NCI-H2171 (cell line): ENCODE measurements at regions not wholly inside any gene's neighbourhood (a gene's known extent, or its start where the extent isn't known, plus 50 kb on each side); places are given as distances from the start of the nearest gene placed in this dataset.

Experiments used
- DNase-seq: peaks from one replicate; lab custom pipeline; 2025; lab: John Stamatoyannopoulos, UW

DNA sequence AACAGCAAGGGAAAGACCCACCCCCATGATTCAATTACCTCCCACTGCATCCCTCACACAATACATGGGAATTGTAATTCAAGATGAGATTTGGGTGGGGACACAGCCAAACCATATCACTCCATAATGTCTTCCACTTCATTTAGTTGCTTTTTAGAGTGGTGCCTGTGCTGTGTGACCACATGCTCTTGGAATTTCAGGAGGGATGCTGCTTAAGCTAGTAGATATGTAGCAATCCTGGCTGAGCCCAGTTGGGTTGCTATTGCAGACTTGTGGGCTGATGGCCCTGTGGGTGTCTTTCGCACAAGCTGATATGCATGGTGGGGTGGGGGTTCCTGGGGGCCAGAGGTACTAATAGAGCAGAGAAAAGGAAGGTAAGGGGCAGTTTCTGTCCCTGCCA lies 160.4 kb upstream of the SYT6 start:
- no peak for DNase-seq

DNA sequence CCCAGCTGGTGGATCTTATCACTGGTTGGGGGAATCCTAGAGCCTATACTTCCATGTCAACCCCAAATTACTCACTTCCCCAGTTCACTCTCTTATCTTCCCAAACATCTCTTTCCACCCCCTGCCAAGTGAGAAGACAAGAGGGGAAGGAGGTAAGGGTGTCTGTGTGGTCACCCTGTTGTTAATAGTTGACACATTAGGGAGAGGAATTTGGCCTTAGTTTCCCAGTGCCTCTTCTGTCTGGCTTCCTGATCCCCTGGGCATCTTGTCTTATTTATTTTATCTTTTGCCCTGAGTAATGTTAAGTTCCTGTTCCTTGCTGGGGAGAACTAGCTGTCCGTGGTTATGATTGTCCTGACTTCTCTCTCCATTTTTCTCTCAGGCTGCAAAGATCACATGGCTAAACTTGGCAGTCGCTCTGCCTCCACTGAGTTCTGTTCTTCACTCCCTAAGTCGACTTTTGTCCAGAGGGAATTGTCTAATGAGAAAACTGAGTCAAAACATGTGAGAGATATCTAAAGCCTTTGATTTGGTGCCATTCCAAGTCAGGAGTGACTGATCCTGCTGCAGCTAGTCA lies 157.1 kb upstream of the SYT6 start:
- DNase-seq, result no peak

DNA sequence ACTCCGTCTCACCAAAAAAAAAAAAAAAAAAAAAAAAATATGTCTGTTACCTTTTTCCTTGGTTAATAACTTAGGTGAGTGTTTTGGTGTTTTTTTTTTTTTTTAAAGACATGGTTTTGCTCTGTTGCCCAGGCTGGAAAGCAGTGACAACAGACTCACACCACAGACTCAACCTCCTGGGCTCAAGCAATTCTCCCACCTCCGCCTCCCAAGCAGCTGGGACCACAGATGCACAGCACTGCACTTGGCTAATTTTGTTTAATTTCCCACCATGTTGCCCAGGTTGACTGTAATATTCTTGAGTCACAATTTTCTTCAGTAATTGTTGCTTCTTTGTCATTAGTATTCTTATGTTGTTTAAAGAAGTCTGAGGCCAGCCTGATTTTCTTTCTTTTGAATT lies 149.2 kb upstream of the SYT6 start:
- no peak for DNase-seq

DNA sequence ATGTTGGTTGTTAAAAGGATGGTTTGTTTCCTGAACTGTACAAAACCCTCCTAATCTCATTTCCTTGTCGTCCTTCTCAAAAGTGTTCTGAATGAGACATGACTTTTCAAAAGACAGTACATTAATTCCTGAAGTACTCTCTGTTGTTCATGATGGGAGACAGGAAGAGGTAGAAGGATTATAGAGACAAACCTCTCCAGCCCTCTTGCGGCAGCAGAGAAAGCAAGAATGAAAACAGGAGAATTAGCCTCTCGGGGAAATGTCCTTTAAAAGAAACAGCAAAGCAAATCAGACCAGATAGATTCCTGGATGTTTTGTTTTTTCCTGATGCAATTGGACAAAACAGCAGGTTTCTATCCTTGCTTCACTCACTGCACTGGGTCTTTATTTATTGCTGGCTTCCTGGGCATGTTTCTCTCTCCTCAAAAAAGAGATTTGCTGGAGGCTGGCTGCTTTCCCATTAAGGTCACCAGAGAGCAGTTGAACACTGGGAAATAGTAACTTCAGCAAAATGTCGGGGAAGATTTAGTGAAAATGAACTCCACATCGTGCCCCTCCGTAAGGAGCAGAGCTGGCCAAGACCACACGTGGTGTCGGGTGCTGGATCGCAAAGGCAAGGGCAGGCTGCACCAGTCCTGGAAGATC lies 145.8 kb upstream of the SYT6 start:
- no peak for DNase-seq

DNA sequence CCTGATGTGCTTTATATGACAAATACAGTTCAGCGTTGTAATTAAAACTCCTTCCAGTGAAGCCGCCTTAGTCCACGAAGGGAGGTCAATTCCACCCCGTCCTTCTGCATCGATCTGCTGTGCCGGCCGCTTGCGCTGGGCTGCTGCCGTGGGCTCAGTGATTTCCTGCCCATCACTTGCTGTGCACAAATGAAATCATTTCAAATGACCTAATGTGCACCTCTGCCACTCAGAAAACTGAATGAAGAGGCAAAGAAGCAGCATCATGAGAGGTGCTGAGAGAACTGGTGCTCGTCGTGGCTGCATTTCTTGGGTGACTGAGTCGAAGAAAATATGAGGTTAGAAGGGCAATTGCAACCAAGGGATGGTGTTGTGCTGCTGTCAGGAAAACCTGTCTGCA lies 144.3 kb upstream of the SYT6 start:
- DNase-seq, result no peak

DNA sequence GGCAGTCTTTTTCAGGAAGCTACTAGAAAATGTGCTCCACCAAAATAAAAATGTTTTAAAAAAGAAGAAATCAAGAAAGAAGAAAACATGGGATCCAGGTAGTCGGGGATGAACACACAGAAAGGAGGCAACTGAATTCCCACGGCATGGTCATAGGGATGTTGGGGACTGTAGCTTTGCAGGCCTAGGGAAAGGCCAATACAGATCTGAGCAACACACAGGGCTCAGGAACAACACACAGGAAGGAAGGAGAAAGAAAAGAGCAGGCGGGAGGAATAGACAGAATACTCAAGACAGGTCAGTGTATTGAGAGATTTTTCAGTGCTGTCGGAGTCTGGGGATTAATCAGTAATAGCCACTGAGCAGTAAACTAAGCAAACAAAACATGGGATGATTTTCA lies 142.7 kb upstream of the SYT6 start:
- DNase-seq, result no peak

DNA sequence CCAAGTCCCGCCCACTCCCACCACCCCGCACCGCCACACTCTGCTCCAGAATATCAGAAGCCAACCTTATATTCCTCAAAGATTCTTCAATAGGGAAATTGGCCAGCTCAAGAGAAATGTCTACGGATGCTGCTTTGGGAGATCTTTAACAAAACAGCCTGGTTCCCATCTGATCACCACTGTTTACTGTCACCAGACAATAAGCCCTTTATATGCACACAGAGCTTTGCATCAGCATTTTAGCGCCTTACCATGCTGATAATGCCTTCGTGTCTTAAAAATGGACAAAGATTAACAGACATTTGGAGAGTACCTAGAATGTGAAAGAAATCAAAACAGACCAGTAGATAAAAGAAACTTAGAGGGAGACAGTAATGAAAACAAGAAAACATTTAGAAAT lies 141.7 kb upstream of the SYT6 start:
- DNase-seq, result no peak

DNA sequence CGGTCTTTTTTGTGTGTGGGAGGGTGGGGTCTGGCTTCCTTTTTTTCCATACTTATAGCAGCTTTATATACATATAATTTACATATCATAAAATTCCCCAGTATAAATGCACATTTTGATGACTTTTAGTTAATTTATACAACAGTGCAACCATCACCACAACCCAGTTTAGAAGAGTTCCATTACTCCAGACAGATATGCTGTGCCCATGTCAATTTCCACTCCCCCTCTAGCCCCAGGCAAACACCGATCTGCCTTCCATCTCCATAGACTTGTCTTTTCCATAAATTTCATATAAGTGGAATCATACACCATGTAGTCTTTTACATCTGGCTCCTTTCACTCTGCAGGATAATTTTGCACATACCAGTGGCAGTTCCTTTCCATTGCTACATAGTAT lies 139.2 kb upstream of the SYT6 start:
- no peak for DNase-seq

DNA sequence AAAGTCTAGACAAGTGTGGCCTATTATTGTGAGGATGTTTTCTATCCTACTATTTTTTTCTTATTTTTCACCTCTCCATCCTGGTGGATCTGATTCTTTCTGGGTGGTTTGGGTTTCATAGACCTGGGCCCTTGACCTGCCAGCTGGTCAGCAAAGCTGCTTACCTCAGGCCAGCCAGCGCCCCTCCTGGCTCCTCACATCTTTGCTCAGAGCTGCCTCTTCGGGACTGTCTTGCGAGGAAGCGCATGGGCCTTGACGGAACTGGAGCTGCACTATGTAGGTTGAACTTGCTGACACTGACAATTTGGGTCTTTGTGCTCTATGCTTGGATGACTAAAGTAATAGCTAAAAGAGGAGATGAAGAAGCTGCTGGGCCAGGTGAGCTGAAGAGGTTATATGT lies 138.5 kb upstream of the SYT6 start:
- no peak for DNase-seq

DNA sequence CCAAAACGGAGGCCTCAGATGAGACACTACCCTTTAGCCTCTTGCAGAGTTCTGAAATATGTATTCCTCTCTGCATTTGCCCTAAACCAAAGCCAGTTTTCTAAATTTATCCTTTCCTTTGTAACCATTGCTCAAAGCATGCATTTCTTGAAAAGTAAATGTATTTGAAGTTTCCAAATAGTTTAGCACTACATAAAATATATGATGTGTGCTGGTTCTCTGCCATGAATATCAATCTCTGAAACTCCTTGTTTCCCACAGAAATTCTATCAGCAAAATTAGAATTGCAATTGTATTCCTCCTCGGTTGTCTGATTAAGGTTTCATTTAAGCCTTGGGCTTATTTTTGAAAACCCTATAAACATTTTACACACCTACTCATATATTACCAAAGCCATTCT lies 137.1 kb upstream of the SYT6 start:
- DNase-seq, result no peak

DNA sequence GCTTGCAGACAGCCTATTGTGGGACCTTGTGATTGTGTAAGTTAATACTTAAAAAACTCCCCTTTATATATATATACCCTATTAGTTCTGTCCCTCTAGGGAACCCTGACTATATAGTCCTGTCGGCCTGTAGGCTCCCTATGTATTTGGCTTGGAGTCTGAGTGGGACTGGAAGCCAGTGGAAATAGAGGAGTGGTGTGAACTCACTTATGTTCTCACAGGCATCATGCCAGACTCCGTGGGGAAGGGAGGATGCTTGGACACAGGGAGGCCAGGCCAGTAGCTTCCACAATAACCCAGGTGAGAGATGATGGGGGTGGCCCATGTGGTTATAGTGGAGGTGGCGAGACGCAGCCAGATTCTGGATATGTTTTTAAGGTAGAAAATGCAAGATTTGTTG lies 136.7 kb upstream of the SYT6 start:
- no peak for DNase-seq

DNA sequence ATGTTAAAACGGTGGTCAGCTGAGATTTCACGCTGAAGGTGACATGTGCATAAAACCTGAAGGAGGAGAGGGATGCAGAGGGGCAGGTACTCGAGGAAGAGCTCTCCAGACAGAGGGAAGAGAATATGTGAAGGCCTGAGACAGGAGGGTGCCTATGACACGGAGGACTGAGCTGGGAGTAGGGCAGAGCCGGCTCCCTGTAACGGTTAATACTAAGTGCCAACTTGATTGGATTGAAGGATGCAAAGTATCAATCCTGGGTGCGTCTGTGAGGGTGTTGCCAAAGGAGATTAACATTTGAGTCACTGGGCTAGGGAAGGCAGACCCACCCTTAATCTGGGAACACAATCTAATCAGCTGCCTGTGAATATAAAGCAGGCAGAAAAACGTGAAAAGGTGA lies 136.2 kb upstream of the SYT6 start:
- no peak for DNase-seq

DNA sequence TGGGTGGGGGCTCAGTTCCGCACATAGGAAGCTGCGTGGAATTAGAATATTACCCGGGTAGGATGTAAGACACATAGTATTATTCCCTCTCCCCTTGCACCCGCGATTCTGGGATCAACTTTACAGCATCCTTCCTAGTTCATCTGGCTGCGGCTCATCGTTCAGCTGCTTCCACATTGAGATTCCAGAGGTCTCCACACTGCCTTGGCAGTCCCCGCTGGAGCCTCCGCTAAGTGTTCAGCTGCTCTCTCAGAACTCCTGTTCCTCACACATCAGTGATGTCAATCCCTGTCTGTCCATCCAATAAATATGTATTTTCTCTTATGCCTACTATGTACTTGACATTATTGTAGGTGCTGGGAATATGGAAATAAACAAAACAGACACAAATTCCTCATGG lies 135.6 kb upstream of the SYT6 start:
- no peak for DNase-seq

DNA sequence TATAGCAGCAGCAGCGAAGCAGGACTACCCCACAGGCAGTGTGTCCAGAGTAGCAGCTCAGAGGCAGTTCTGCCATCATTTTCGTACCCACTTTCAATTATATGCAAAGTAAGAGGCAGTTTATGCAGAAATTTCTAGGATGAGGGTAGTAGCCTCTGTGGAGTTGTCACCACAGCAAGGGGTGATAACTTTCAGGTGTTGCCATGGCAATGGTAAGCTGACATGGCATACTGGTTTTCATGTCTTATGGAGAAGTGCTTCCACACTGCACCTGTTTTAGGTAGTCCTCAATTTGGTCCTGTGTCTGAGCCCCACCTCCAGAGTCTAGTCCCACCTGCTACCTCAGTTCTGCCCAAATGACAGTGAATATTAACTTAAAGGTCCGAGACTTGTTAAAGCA lies 133.3 kb upstream of the SYT6 start:
- no peak for DNase-seq

DNA sequence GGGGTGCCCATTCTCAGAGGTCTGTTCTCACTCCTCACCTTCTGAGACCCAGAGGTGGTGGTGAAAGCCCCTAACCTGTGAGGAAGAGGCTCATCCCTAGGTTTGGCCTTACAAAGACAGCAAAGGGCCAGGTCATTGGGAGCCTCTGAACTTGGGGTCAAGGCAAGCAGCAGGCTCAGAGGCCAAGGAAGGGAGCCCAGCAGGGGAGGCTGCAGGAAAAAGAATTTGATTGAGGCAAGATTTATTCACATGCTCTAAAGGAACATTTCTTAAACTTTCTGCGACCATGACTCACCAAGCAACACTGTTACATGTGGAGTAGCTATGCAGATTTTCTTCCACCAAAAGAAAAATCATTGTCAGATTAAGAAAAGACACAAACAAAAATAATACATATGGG lies 132.5 kb upstream of the SYT6 start:
- DNase-seq, result no peak

DNA sequence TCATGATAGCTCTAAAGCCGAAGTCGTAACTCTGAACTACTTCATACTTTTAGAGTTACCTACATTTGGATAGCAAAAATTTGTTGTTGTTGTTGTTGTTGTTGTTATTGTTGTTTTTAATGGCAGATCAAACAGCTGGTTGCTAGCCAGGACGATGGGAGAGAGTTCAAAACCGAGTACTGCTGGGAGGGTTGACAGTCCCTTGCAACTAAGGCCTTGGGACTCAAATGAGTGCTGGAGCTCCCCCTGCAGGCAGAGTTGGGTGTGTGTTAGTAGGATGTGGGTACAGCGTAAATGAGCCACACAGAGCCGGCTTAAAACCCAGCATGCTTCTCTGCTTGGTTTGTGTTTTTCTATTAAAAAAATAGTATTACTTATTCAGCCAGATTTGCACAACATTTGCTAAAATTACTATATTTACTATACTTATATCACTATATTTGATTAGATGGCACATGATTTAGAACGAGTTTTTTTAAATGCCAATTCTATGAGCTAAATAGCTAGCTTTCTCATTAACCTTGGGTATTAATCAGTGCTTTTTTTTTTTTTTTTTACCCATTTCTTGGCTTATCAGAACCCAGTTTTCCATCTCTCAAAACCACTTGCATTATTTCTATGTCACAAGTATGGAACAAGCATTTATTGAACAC lies 129.2 kb upstream of the SYT6 start:
- DNase-seq, result peak; percentile 78

DNA sequence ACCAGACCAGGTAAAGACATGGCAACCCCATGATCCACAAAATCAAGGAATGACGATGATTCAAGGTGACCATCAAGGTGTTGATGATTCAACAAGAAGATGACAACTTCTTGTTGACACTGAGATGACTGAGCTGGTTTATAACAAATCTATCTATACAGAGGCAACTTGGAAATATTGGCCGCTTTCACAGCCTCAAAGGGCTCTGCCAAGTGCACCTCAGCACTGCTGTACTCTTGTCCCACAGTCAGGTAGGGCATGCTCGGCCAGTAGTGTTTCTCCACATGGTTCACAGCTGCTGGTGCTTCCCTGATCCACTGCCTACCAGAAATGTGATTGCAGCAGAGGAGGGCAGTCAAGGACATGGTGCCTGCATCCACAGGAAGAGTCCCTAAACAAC lies 125.2 kb upstream of the SYT6 start:
- no peak for DNase-seq

DNA sequence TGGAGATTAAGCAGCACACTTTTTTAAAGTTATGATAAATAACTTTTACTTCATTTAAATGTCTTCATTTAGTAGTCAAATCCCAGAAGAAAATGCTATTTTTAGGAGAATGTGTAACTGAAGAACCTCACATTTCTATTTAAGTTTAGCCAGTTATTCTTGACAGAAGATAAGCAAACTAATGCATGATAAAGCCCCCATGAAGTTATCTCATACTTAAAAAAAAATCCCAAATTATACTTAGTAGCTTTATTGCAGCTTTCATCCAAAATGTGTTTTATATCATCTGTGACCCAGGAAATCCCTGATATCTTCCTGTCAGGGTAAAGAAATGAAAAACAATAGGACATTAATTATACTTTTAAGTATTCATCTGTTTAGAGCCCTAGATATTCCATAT lies 124.8 kb upstream of the SYT6 start:
- DNase-seq, result no peak

DNA sequence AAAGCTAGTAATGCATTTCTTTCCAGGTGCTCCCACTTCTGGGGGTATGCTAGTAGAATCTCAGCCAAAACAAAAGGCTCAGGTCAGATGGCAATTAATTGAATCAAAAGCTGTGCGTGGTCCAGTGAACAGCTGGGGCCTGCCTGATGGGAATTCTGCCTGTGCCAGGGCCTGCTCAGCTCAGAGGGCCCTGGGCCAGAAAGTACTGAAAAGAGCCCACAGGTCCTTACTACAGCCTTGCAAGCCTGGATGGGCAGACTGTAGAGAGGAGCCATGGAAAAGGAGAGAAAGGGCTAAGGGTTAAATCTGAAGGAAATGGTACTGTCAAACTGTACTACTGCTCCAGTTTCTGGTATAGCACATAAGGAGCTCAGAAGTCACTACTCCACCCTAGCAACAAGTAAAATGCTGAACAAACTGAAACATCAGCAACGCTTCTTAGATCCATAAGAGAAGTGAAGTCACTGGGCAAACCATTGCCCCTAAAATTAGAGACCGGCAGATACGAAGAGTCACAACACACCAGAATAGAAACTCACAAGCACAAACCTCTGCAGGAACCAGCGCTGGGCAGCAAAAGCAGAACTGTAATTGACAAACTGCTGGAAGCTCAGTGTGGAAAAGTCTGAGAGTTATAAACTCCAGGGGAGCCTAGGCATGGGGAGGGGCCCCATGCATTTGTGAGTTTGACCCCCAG lies 121.1 kb upstream of the SYT6 start:
- DNase-seq, result no peak

DNA sequence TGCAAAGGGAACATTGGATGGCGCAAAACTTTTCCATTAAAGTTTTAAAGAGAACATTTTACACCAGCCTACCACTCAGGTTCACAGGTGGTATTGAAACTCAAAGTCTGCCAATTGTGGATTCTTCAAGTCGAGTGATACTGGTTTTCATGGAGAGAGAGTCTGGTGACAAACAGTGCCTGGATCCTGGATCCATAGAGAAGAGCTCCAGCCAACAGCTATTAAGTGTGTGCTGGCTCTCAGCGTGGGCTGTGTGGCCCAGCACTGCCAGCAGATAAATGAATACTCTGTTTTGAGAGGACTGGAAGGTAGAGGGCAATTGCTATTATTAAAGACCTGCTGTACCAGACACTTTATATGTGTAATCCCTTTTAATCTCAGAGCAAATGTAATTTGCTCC lies 118.9 kb upstream of the SYT6 start:
- DNase-seq, result no peak

DNA sequence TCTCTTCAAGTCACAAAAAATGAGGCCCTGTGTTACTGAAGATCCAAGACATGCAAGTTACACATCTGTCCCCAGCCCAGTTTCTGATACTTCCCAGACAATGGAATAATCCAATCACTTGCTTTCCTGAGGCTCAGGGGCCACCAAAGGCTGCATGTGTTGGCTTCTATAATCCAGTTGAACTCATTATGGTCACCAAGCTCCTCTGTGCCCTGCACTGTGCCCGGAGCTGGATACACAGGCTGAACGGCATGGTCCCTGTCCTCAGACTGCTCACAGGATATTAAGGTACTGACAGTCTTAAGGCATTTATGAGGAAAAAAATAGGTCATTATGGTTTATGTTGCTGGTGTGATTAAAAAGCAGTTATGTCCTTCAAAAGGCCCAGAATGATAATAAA lies 117.0 kb upstream of the SYT6 start:
- no peak for DNase-seq

DNA sequence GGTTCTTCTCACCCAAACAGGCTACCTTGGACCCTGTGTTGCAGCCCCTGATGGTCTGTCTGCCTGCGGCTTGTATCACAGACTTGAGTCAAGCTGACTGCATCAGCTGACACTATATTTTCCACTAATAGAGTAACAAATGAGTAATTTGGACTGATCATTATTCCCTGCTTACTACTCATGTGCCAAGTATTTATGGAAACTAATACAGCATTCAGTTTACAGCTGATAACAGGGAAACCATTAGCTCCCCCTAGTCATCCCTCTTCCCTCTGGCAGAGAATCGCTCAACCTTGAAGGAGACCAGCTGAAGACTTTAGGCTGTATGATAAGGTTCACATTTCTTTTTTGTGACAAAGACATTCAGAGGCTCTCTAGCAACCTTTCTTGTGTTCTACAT lies 116.6 kb upstream of the SYT6 start:
- no peak for DNase-seq

DNA sequence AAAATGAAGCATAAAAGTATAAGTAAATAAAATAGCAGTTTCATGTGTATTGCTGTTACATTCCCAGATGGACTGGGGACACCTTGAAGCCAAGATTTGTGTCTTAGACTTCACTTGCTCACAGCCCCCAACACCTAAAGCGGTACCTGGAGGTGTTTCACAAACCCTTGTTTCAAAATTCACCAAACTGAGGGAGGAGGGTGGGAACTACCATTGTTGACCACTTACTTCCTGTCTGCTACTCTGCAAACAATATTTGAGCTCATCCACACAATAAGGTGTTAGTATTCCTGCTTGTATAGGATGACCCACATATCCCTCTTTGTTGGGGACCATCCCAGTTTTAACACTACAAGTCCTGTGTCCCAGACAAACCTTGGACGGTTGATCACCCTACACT lies 115.9 kb upstream of the SYT6 start:
- DNase-seq, result no peak
